OCI-LY1 (cell line): ENCODE measurements at regions not wholly inside any gene's neighbourhood (a gene's known extent, or its start where the extent isn't known, plus 50 kb on each side); places are given as distances from the start of the nearest gene placed in this dataset.

Experiments
- H2AFZ ChIP-seq: fragments of 200-600 bp; sonication (generic), shearing (Covaris generic); 2 replicates; pipeline ENCODE4 v1.6.0; 2014; ENCODE audit warnings: antibody characterized with exemption, mild to moderate bottlenecking, low read length
- H3F3A ChIP-seq: fragments of 200-600 bp; sonication (generic), shearing (Covaris generic); 2 replicates; pipeline ENCODE4 v1.6.0; 2014; ENCODE audit warnings: mild to moderate bottlenecking, antibody characterized with exemption, low read length, moderate library complexity; ENCODE audit not compliant: insufficient read depth
- H3K27ac ChIP-seq: fragments of 200-600 bp; sonication (generic); 2 replicates; pipeline ENCODE4 v1.5.1; 2014; ENCODE audit warnings: low read length, mixed run types, mild to moderate bottlenecking, low read depth; ENCODE audit not compliant: poor library complexity, severe bottlenecking
- H3K27me3 ChIP-seq: fragments of 200-600 bp; sonication (generic); 2 replicates; pipeline ENCODE4 v1.6.0; 2014; ENCODE audit warnings: antibody characterized with exemption, mild to moderate bottlenecking, low read length, moderate library complexity; ENCODE audit not compliant: insufficient read depth
- H3K36me3 ChIP-seq: fragments of 200-600 bp; sonication (generic); 2 replicates; pipeline ENCODE4 v1.6.1; 2014; ENCODE audit warnings: mild to moderate bottlenecking, antibody characterized with exemption, low read length, moderate library complexity, mixed read lengths; ENCODE audit not compliant: insufficient read depth
- H3K4me1 ChIP-seq: fragments of 200-600 bp; sonication (generic); 2 replicates; pipeline ENCODE4 v1.5.1; 2014; ENCODE audit warnings: mild to moderate bottlenecking, low read length, moderate library complexity; ENCODE audit not compliant: insufficient read depth, severe bottlenecking
- H3K4me2 ChIP-seq: fragments of 200-600 bp; sonication (generic), shearing (Covaris generic); 2 replicates; pipeline ENCODE4 v1.6.1; 2014; ENCODE audit warnings: low read length
- H3K4me3 ChIP-seq: fragments of 200-600 bp; sonication (generic); 2 replicates; pipeline ENCODE4 v1.5.1; 2014; ENCODE audit warnings: low read length, low read depth, mild to moderate bottlenecking, mixed read lengths; ENCODE audit not compliant: poor library complexity, severe bottlenecking
- H3K79me2 ChIP-seq: fragments of 200-600 bp; shearing (Covaris generic); 2 replicates; pipeline ENCODE4 v1.6.1; 2016; ENCODE audit warnings: mixed run types, low read length, mixed read lengths; ENCODE audit not compliant: insufficient read depth
- H3K9ac ChIP-seq: fragments of 200-600 bp; sonication (generic), shearing (Covaris generic); 2 replicates; pipeline ENCODE4 v1.6.1; 2014; ENCODE audit warnings: mild to moderate bottlenecking, low read length, mixed read lengths
- H3K9me2 ChIP-seq: fragments of 200-600 bp; sonication (generic), shearing (Covaris generic); 2 replicates; pipeline ENCODE4 v1.6.1; 2014; ENCODE audit warnings: low read depth, mild to moderate bottlenecking, low read length, mixed read lengths
- H3K9me3 ChIP-seq: fragments of 200-600 bp; shearing (Covaris generic); 2 replicates; pipeline ENCODE4 v1.6.1; 2014; ENCODE audit warnings: low read length, mixed read lengths
- H4K20me1 ChIP-seq: fragments of 200-600 bp; sonication (generic), shearing (Covaris generic); 2 replicates; pipeline ENCODE4 v1.6.0; 2016; ENCODE audit warnings: mild to moderate bottlenecking, low read length; ENCODE audit not compliant: insufficient read depth
- CTCF ChIP-seq: fragments of 200-600 bp; sonication (generic), shearing (Covaris generic); IDR thresholded peaks from 2 replicates; pipeline ENCODE4 v1.5.1; 2017; ENCODE audit warnings: mild to moderate bottlenecking, antibody characterized with exemption, low read length, moderate library complexity, mixed read lengths
- EZH2 ChIP-seq: fragments of 200-600 bp; sonication (generic), shearing (Covaris generic); IDR thresholded peaks from 2 replicates; pipeline ENCODE4 v1.8.0; 2017; ENCODE audit warnings: borderline replicate concordance, mixed run types, mild to moderate bottlenecking, antibody characterized with exemption, low read length, moderate library complexity, mixed read lengths

GRCh38 chr5:176730815-176731475, 79.4 kb upstream of the UNC5A start:
- Histone ChIP-seq H3K36me3 (no peaks in the 10 kb centered on the region), H3K4me2 (no peak overlapping the region), H3F3A (no peaks in the 10 kb centered on the region), H2AFZ (no peak overlapping the region), H3K9me2 (no peaks in the 10 kb centered on the region), H3K79me2 (no peaks in the 10 kb centered on the region), H4K20me1 (no peaks in the 10 kb centered on the region), H3K4me1 (no peaks in the 10 kb centered on the region), H3K9ac (no peak overlapping the region), H3K4me3 (no peak overlapping the region), H3K9me3 (no peaks in the 10 kb centered on the region), H3K27ac (no peak overlapping the region), H3K27me3 (peaks cover 11% of the 10 kb centered on the region; the same call in 1 of the 2 replicates)
- TF ChIP-seq EZH2 (no peak), CTCF (no peak)

DNA sequence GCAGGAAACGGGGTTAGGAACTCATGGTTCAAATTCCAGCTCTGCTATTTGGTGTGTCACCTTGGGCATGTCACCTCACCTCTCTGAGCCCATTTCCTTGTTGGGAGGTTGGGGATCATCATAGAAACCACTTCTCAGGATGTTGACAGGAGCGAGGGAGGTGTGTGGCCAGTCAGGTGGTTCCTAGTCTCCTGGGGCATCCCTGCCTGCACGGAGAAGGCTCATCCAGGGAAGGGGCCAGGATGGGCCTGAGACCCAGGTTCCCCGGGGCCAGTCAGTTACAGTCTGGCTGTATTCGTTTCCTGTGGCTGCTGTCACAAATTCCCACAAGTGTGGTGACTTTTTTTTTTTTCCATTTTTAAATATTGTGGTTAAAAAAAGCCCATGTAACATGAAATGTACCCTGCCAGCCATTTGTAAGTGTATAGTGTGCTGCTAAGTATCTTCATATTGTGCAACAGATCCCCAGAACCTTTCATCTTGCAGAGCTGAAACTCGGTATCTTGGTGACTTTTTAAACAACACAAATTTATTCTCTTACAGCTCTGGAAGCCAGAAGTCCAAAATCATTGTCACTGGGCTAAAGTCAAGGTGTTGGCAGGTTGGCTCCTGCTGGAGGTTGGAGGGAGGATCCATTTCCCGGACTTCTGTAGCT, 78.7 kb upstream of the UNC5A start:
- Histone ChIP-seq H3F3A (no peaks in the 10 kb centered on the region), H4K20me1 (no peaks in the 10 kb centered on the region), H3K9ac (no peak overlapping the region), H3K36me3 (no peaks in the 10 kb centered on the region), H3K9me2 (no peaks in the 10 kb centered on the region), H3K27me3 (peaks cover 11% of the 10 kb centered on the region; the same call in 1 of the 2 replicates), H3K4me2 (no peak overlapping the region), H3K4me1 (no peaks in the 10 kb centered on the region), H3K27ac (no peak overlapping the region), H3K79me2 (no peaks in the 10 kb centered on the region), H3K4me3 (no peak overlapping the region), H2AFZ (no peak overlapping the region), H3K9me3 (no peaks in the 10 kb centered on the region)
- TF ChIP-seq EZH2: no peak
- TF ChIP-seq CTCF: no peak

DNA sequence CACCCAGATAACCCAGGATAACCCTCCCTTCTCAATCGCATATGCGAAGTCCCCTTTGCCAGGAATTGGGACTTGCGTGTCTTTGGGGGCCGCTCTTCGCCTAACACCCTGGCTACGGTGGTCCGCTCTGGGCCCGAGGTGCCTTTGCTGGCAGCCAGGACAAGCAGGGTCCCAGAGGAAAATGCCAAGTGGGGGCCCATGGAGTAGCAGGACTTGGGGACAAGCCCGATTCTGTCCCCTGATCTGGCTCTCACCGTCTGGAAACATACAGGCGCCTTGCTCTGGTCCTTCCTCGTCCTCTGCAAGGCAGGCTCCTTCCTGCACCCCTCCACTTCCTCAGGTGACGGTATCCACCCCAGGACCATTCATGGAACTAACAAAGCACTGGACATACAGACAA, 78.1 kb upstream of the UNC5A start:
- Histone ChIP-seq H3K79me2 (no peaks in the 10 kb centered on the region), H3K27me3 (peaks cover 14% of the 10 kb centered on the region), H3F3A (no peaks in the 10 kb centered on the region), H3K4me3 (no peak overlapping the region), H3K9me3 (no peaks in the 10 kb centered on the region), H3K36me3 (no peaks in the 10 kb centered on the region), H3K27ac (no peak overlapping the region), H3K9me2 (no peaks in the 10 kb centered on the region), H3K9ac (no peak overlapping the region), H2AFZ (no peak overlapping the region), H3K4me1 (no peaks in the 10 kb centered on the region), H4K20me1 (no peaks in the 10 kb centered on the region), H3K4me2 (no peak overlapping the region)
- no peak for TF ChIP-seq CTCF
- no peak for TF ChIP-seq EZH2
